ENCODE measurements at regions not wholly inside any gene's neighbourhood (a gene's known extent, or its start where the extent isn't known, plus 50 kb on each side); places are given as distances from the start of the nearest gene placed in this dataset.

DNA sequence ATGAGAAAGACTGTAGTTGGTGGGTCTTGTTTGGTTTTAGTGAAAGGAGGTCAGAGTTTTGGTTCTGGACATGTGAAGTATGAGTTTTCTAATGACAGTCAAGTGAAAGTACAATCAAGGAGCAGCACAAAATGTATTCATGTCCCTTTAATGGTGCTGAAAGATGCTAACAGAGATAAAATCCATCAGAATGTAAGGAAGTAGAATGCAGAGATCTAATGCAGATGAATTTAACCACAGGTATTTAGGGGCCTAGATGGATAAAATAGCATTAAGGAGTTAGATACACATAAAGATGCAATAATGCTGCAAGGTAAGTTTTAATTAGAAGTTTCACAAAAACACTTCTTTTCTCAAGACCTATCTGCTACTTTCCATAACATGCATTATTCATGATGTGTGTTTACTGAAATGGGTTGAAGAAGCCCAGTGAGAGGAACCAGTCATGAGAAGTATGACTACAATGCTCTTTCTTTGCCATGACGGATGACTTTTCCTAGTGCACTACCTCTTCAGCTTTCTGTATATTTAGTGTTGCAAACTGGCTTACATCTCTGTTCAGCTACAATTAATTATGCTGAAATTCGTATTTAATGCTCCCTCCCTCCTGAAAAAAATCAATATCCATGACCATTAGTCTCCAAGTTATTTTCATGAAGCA, 222.9 kb upstream of the HTR2A start:
- TF ChIP-seq NKX3-1 (CRISPR knock-in tag; IDR thresholded peaks at IDR 0.05), result no peak
- no peak for TF ChIP-seq ZNF350 (CRISPR knock-in tag; IDR thresholded peaks at IDR 0.05; ENCODE audit: borderline replicate concordance, low read depth)
- TF ChIP-seq POLR2A (IDR thresholded peaks at IDR 0.05; ENCODE audit: insufficient read depth in 1 of 2, low read depth in 2 of 2, low read length in 2 of 2), result no peak
- TF ChIP-seq ZNF549 (CRISPR knock-in tag; IDR thresholded peaks at IDR 0.05), result no peak
- no peak for TF ChIP-seq NBN (conservative IDR thresholded peaks at IDR 0.05)

Data from HepG2 (cell line).